Uterus (tissue), 3 donors: ENCODE measurements at regions not wholly inside any gene's neighbourhood (a gene's known extent, or its start where the extent isn't known, plus 50 kb on each side); places are given as distances from the start of the nearest gene placed in this dataset.
"Not testable (repeated sequence)": the region's sequence is repeated elsewhere in the genome, so short reads cannot be mapped to it uniquely, and the experiment has no call there.

Experiments used
- DNase-seq, 2 donors: peaks; one replicate each; pipeline ENCODE4 v3.0.0-alpha.2; 2019 to 2020
- H3K27ac ChIP-seq, 2 donors: fragments of 200-600 bp; sonication (generic); 1 replicate in 1 of 2; 2 replicates in 1 of 2; pipeline ENCODE4 v1.5.1; 2016 to 2018
- H3K27me3 ChIP-seq, 2 donors: fragments of 200-600 bp; sonication (generic); one replicate each; pipeline ENCODE4 v1.5.1; 2018 to 2019; ENCODE audit warnings: control low read depth in 1 of 2
- H3K36me3 ChIP-seq, 2 donors: fragments of 200-600 bp; sonication (generic); one replicate each; pipeline ENCODE4 v1.5.1; 2019; ENCODE audit warnings: control low read depth in 1 of 2
- H3K4me1 ChIP-seq, 2 donors: fragments of 200-600 bp; sonication (generic); one replicate each; pipeline ENCODE4 v1.5.1; 2018 to 2019; ENCODE audit warnings: control low read depth in 1 of 2
- H3K4me3 ChIP-seq, 2 donors: fragments of 200-600 bp; sonication (generic); 1 replicate in 1 of 2; 2 replicates in 1 of 2; pipeline ENCODE4 v1.5.1; 2018 to 2019; ENCODE audit warnings: mild to moderate bottlenecking in 1 of 2
- H3K9me3 ChIP-seq, 2 donors: fragments of 200-600 bp; sonication (generic); one replicate each; pipeline ENCODE4 v1.5.1; 2019; ENCODE audit warnings: control low read depth in 1 of 2
- POLR2A ChIP-seq, 2 donors: fragments of 450-650 bp; IDR thresholded peaks; one replicate each; pipeline ENCODE4 v1.6.1; 2016; ENCODE audit warnings: antibody characterized with exemption in 2 of 2, mild to moderate bottlenecking in 1 of 2, moderate library complexity in 1 of 2
- intact Hi-C: fragments of 100-400 bp; cut with DNase I; formaldehyde crosslinking; loops from one replicate; pipeline ENCODE4 v1.15.1; 2023; ENCODE audit warnings: low total_unique reads
- TF ChIP-seq, protein P1 (sequence below), 4 experiments: fragments of 200-600 bp in 2 of 4; fragments of 450-650 bp in 2 of 4; sonication (generic) in 2 of 4; IDR thresholded peaks; one replicate each; pipeline ENCODE4 v1.5.1; 2016 to 2019; ENCODE audit warnings: antibody characterized with exemption in 4 of 4, mild to moderate bottlenecking in 2 of 4, moderate library complexity in 1 of 4
- donor health status: DM: yes; HTN: yes; CAD: no.

DNA sequence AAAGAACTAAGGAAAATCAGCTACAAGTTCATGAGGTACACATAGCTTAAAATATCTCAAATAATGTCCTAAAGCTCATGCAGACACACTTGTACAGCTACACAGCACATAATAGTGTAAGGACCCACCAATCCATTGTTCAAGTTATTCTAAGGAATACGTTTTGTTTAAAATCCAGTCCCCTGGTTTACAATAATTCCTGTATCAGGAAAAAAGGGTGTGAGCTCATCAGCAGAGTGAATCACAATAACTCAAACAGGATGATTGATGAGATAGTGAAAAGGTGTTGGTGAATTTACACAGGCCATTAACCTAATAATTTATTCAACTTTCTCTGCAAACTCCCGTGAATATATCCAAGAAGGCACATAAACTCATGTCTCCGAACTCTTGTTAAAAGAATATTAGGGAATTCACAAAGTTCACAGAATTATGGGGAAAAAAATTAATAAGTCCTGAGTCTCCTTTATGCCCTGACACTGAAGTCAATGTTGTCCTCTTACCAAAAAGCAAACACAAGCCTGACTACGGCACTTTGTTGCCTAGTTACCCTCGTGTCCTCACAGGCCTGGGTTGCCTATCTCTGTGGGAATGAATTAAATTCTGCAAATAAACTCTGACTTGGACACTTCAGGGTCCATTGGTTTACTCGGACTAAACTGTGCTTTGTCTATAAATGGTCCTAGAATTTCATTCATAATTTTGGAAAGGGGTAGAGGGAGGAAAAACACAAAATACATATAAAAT is 142.8 kb upstream of the PDE4D start:
- H3K9me3 ChIP-seq, result no peaks in the 10 kb centered on the region
- TF ChIP-seq, protein P1, sequence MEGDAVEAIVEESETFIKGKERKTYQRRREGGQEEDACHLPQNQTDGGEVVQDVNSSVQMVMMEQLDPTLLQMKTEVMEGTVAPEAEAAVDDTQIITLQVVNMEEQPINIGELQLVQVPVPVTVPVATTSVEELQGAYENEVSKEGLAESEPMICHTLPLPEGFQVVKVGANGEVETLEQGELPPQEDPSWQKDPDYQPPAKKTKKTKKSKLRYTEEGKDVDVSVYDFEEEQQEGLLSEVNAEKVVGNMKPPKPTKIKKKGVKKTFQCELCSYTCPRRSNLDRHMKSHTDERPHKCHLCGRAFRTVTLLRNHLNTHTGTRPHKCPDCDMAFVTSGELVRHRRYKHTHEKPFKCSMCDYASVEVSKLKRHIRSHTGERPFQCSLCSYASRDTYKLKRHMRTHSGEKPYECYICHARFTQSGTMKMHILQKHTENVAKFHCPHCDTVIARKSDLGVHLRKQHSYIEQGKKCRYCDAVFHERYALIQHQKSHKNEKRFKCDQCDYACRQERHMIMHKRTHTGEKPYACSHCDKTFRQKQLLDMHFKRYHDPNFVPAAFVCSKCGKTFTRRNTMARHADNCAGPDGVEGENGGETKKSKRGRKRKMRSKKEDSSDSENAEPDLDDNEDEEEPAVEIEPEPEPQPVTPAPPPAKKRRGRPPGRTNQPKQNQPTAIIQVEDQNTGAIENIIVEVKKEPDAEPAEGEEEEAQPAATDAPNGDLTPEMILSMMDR (IDR thresholded peaks at IDR 0.05), result no peak
- TF ChIP-seq POLR2A (IDR thresholded peaks at IDR 0.05), result no peak
- H3K27me3 ChIP-seq, result no peaks in the 10 kb centered on the region
- H3K4me3 ChIP-seq, result no peak overlapping the region
- no peaks in the 10 kb centered on the region for H3K4me1 ChIP-seq
- no peak for DNase-seq
- no peaks in the 10 kb centered on the region for H3K36me3 ChIP-seq
- intact Hi-C loops, result no loop called here
- no peak overlapping the region for H3K27ac ChIP-seq

DNA sequence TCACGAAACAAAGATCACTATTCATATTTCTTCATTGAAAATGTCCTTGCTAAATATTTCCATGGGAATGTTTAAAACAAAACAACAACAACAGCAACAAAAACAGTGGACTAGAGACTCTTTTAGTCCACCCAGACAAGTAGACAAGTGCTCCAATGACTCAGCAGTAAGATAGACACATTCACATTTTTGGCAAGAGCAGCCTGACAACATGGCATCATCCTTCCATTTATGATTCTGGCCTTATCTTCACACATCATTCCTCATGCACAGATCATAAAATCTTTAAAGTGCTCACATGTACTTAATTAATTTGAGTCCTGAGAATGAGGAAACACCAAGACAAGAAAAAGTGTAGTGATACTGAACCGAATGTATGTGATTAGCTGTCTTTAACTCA is 132.6 kb upstream of the PDE4D start:
- no peaks in the 10 kb centered on the region for H3K27me3 ChIP-seq
- intact Hi-C loops, result no loop called here
- no peaks in the 10 kb centered on the region for H3K4me1 ChIP-seq
- TF ChIP-seq POLR2A (IDR thresholded peaks at IDR 0.05), result no peak
- TF ChIP-seq, protein P1 (IDR thresholded peaks at IDR 0.05), result no peak
- no peak overlapping the region for H3K27ac ChIP-seq
- no peak overlapping the region for H3K4me3 ChIP-seq
- no peaks in the 10 kb centered on the region for H3K9me3 ChIP-seq
- no peaks in the 10 kb centered on the region for H3K36me3 ChIP-seq
- DNase-seq, result no peak

DNA sequence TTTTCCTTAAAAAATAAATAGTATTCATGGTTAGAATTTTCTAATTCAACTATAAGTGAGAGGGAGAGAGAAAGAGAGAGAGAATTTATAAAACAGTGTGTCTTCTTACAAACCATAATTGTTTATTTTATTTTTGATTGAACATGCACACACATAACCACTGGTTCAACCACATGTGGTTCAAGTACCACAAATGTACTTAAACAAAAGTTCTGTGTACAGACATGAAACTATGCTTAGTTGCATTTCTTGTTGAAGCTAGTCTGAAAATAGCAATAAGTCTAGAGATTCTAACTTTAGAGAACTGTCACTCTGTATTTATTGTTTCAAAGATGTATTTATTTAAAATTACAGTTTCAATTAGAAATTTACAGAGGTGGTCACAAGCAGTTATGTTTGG is 130.6 kb upstream of the PDE4D start:
- Histone ChIP-seq H3K27ac (no peak overlapping the region), H3K9me3 (no peaks in the 10 kb centered on the region), H3K36me3 (no peaks in the 10 kb centered on the region), H3K27me3 (no peaks in the 10 kb centered on the region), H3K4me1 (no peaks in the 10 kb centered on the region), H3K4me3 (no peak overlapping the region)
- intact Hi-C loops, result no loop called here
- TF ChIP-seq, protein P1 (IDR thresholded peaks at IDR 0.05), result no peak
- no peak for TF ChIP-seq POLR2A (IDR thresholded peaks at IDR 0.05)
- DNase-seq, result no peak

DNA sequence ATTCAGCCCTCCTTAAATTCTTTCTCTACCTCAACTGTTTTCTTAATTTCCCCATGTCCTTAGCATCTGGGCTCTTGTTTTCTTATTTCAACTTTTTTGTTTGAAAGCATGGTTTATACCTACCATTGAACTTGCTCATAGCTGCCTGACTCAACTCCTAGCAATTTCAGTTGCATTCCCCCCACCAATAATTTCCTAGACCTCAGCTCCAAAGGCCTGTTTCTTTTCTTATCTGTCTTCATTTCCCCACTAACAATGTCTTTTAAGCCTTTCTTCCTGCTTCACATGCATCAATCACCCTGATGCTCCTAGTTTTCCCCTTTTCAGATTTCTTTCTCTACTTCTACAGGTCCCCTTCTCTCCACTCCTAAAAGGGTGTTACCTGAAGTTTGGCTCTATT is 129.7 kb upstream of the PDE4D start:
- Histone ChIP-seq H3K4me3 (no peak overlapping the region), H3K4me1 (no peaks in the 10 kb centered on the region), H3K27me3 (no peaks in the 10 kb centered on the region), H3K27ac (no peak overlapping the region), H3K36me3 (no peaks in the 10 kb centered on the region), H3K9me3 (no peaks in the 10 kb centered on the region)
- DNase-seq, result no peak
- TF ChIP-seq POLR2A (IDR thresholded peaks at IDR 0.05), result no peak
- TF ChIP-seq, protein P1 (IDR thresholded peaks at IDR 0.05), result no peak
- intact Hi-C loops, result no loop called here

DNA sequence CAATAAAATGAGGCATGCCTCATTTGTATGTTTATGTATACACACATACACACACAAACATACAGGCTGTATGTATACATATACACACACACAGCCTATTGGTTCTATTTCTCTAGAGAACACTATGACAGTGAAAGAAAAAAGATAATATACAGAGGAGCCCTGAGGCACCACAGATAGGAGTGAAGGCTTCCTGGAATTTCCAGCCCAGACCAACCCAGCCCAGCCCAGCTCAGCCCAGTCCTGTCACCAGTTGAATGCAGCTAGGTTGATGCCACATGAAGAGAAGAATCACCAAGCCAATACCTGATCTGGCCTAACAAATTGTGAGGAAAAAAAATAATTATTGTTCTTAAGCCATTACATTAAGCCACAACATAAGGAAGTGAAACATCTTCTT is 126.9 kb upstream of the PDE4D start:
- Histone ChIP-seq H3K4me1 (no peaks in the 10 kb centered on the region), H3K9me3 (no peaks in the 10 kb centered on the region), H3K36me3 (no peaks in the 10 kb centered on the region), H3K4me3 (no peak overlapping the region), H3K27me3 (no peaks in the 10 kb centered on the region), H3K27ac (no peak overlapping the region)
- no peak for DNase-seq
- intact Hi-C loops, result no loop called here
- TF ChIP-seq POLR2A (IDR thresholded peaks at IDR 0.05), result no peak
- TF ChIP-seq, protein P1 (IDR thresholded peaks at IDR 0.05), result no peak

DNA sequence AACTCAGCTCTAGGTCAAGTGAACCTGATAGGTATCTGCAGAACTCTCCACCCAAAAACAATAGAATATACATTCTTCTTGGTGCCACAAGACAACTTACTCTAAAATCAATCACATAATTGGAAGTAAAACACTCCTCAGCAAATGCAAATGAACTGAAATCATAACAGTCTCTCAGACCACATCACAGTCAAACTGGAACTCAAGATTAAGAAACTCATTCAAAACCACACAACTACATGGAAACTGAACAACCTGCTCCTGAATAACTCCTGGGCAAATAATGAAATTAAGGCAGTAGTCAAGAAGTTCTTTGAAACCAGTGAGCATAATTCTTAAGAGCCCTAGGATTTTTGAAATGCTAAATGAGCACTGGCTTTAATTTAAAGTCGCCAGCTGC is 125.4 kb upstream of the PDE4D start:
- H3K36me3 ChIP-seq, intact Hi-C loops, H3K9me3 ChIP-seq, H3K27me3 ChIP-seq, H3K4me1 ChIP-seq, H3K4me3 ChIP-seq, DNase-seq, H3K27ac ChIP-seq: not testable (repeated sequence)
